ENCODE measurements at regions not wholly inside any gene's neighbourhood (a gene's known extent, or its start where the extent isn't known, plus 50 kb on each side); places are given as distances from the start of the nearest gene placed in this dataset.

DNA sequence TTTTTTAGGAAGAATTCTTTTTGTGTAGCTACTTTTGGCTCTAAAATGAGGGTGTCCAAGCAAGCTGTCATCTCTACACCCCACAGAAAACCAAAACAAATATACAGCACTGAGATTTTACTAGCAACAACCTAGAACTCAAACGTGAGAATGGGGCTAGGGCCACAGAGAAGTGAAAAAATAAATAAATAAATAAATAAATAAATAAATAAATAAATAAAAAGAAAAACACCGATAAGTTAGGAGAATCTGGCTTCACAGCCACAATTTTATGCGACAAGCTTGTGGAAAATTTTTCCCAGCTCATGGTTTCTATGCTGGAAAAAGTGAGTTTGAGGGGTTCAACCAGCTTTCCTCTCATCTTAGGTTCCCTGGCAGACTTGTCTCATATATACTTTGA is 324.6 kb upstream of the TACR3 start:
- WGBS, 4 donors = 71 to 78% (median 74%) methylated on average over 3 of the region's 3 CpGs
- H3K4me1 ChIP-seq (replicated peaks in 1 of 2) = no peaks in the 10 kb centered on the region
- DNase-seq = no peak
- no peak for TF ChIP-seq POLR2A (IDR thresholded peaks at IDR 0.05)
- TF ChIP-seq, protein P1, sequence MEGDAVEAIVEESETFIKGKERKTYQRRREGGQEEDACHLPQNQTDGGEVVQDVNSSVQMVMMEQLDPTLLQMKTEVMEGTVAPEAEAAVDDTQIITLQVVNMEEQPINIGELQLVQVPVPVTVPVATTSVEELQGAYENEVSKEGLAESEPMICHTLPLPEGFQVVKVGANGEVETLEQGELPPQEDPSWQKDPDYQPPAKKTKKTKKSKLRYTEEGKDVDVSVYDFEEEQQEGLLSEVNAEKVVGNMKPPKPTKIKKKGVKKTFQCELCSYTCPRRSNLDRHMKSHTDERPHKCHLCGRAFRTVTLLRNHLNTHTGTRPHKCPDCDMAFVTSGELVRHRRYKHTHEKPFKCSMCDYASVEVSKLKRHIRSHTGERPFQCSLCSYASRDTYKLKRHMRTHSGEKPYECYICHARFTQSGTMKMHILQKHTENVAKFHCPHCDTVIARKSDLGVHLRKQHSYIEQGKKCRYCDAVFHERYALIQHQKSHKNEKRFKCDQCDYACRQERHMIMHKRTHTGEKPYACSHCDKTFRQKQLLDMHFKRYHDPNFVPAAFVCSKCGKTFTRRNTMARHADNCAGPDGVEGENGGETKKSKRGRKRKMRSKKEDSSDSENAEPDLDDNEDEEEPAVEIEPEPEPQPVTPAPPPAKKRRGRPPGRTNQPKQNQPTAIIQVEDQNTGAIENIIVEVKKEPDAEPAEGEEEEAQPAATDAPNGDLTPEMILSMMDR (IDR thresholded peaks at IDR 0.05) = no peak
- no peaks in the 10 kb centered on the region for H3K9me3 ChIP-seq (replicated peaks in 1 of 3)
- H3K4me3 ChIP-seq = no peak overlapping the region
- no peak overlapping the region for H3K27ac ChIP-seq
- H3K36me3 ChIP-seq (replicated peaks in 1 of 2) = no peaks in the 10 kb centered on the region
- intact Hi-C loops (cut with DNase I) = no loop called here
- H3K27me3 ChIP-seq = no peaks in the 10 kb centered on the region

DNA sequence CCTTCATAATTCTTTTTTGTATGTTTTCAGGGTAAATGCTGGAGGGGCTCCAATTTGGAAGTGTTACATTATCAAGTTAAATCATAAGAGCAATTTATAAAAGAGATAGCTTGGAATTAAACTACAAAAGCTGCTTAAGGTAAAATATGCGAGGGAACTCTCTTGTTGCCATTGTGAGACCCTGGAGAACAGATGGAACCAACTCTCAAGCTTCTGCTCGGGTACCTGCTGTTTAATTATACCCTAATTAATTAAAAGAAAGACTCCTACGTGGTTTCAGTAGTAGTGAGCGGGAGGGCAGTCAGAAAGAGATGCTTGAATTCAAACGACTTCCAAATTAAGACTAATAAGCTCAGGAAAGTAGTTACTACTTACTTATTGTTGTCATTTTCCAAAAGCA is 313.1 kb upstream of the TACR3 start:
- no peaks in the 10 kb centered on the region for H3K27me3 ChIP-seq
- H3K27ac ChIP-seq = no peak overlapping the region
- no peak for DNase-seq
- no peaks in the 10 kb centered on the region for H3K4me1 ChIP-seq (replicated peaks in 1 of 2)
- WGBS, 4 donors = 49 to 52% (median 50%) methylated on average over 5 of the region's 5 CpGs
- no peaks in the 10 kb centered on the region for H3K9me3 ChIP-seq (replicated peaks in 1 of 3)
- TF ChIP-seq, protein P1 (IDR thresholded peaks at IDR 0.05) = no peak
- no peak for TF ChIP-seq POLR2A (IDR thresholded peaks at IDR 0.05)
- H3K4me3 ChIP-seq = no peak overlapping the region
- no peaks in the 10 kb centered on the region for H3K36me3 ChIP-seq (replicated peaks in 1 of 2)
- intact Hi-C loops (cut with DNase I) = no loop called here

DNA sequence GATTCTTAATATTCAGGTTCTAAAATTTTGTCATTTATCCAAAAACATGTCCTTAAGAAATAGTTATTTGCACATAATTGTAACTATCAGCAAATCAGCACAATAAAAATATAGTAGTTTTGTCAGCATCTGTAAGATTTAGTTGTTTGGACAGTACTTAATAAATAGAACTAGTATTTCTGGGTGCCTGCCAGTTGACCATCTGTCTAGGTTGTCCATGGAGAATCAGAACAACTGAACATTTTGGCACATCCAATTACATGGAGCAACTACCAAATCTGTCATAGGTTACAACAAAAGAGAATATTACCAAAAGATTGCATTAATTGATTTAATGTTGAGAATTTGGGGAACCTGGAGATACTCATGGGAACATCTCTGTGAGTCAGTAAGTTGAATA is 305.5 kb upstream of the TACR3 start:
- Histone ChIP-seq H3K4me3 (no peak overlapping the region), H3K36me3 (replicated peaks in 1 of 2) (no peaks in the 10 kb centered on the region), H3K27ac (no peak overlapping the region), H3K9me3 (replicated peaks in 1 of 3) (no peaks in the 10 kb centered on the region), H3K4me1 (replicated peaks in 1 of 2) (no peaks in the 10 kb centered on the region), H3K27me3 (no peaks in the 10 kb centered on the region)
- intact Hi-C loops (cut with DNase I) = no loop called here
- TF ChIP-seq, protein P1 (IDR thresholded peaks at IDR 0.05) = no peak
- TF ChIP-seq POLR2A (IDR thresholded peaks at IDR 0.05) = no peak
- DNase-seq = no peak

DNA sequence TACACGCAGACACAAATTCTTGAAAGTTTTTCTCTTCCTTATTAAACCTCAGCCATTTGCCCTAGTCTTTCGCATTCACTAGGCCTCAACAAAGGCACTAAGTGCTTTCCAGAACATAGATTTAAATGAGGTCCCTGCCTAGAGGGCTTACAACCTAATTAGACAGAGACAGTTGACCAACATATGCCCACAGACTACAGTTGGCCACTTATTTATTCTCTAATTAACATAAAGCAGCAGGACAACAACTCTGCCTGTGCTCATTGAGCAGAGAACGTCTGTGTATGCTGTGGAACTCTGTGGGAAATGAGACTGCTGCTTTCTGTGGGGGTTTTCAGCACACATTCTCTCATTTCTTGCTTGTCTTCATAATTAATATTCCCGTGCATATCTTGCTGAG is 303.0 kb upstream of the TACR3 start:
- intact Hi-C loops (cut with DNase I) = no loop called here
- Histone ChIP-seq H3K9me3 (replicated peaks in 1 of 3) (no peaks in the 10 kb centered on the region), H3K4me1 (replicated peaks in 1 of 2) (no peaks in the 10 kb centered on the region), H3K4me3 (no peak overlapping the region), H3K27me3 (no peaks in the 10 kb centered on the region), H3K27ac (no peak overlapping the region), H3K36me3 (replicated peaks in 1 of 2) (no peaks in the 10 kb centered on the region)
- 59 to 73% (median 64%) methylated on average over 4 of the region's 4 CpGs for WGBS, 4 donors
- no peak for DNase-seq
- TF ChIP-seq, protein P1 (IDR thresholded peaks at IDR 0.05) = no peak
- no peak for TF ChIP-seq POLR2A (IDR thresholded peaks at IDR 0.05)
